SK-N-SH treated with all-trans-retinoic acid at 6 μM for 48 hours (cell line): ENCODE measurements at regions not wholly inside any gene's neighbourhood (a gene's known extent, or its start where the extent isn't known, plus 50 kb on each side); places are given as distances from the start of the nearest gene placed in this dataset.

Experiments used
- ATAC-seq: fragments of 200-7000 bp; cut with Tn5 transposase; 3 replicates; pipeline ENCODE4 v1.9.1; 2020; ENCODE audit warnings: mild to moderate bottlenecking, moderate library complexity
- ARNTL ChIP-seq: fragments of 450-650 bp; formaldehyde crosslinking; IDR thresholded peaks from 2 replicates; pipeline ENCODE4 v1.5.0; 2020; ENCODE audit warnings: low read depth, mild to moderate bottlenecking, moderate library complexity, borderline replicate concordance
- BACH2 ChIP-seq: fragments of 250-450 bp; sonication (Bioruptor Pico); IDR thresholded peaks from 2 replicates; pipeline ENCODE4 v1.9.0; 2021; ENCODE audit warnings: mild to moderate bottlenecking, borderline replicate concordance
- CREB5 ChIP-seq: fragments of 250-450 bp; sonication (Bioruptor Pico); IDR thresholded peaks from 2 replicates; pipeline ENCODE4 v1.5.1; 2020; ENCODE audit warnings: low read depth, mild to moderate bottlenecking, moderate library complexity
- CSDC2 ChIP-seq: fragments of 250-450 bp; sonication (Bioruptor Pico); IDR thresholded peaks from 2 replicates; pipeline ENCODE4 v1.5.0; 2020; ENCODE audit warnings: mild to moderate bottlenecking, moderate library complexity
- CSRNP3 ChIP-seq: fragments of 250-450 bp; sonication (Bioruptor Pico); IDR thresholded peaks from 2 replicates; pipeline ENCODE4 v1.5.1; 2021; ENCODE audit warnings: mild to moderate bottlenecking, moderate library complexity
- ESRRG ChIP-seq: fragments of 250-450 bp; sonication (Bioruptor Pico); IDR thresholded peaks from 2 replicates; pipeline ENCODE4 v1.6.1; 2021; ENCODE audit warnings: mild to moderate bottlenecking
- GLIS3 ChIP-seq: fragments of 250-450 bp; sonication (Bioruptor Pico); IDR thresholded peaks from 2 replicates; pipeline ENCODE4 v1.5.0; 2020; ENCODE audit warnings: mild to moderate bottlenecking, moderate library complexity
- ISL1 ChIP-seq: fragments of 250-450 bp; sonication (Bioruptor Pico); IDR thresholded peaks from 2 replicates; pipeline ENCODE4 v2.1.2; 2022; ENCODE audit warnings: mild to moderate bottlenecking, moderate library complexity
- PATZ1 ChIP-seq: fragments of 250-450 bp; sonication (Bioruptor Pico); IDR thresholded peaks from 2 replicates; pipeline ENCODE4 v1.8.0; 2020; ENCODE audit warnings: mild to moderate bottlenecking, moderate library complexity, borderline replicate concordance
- POU6F1 ChIP-seq: fragments of 250-450 bp; sonication (Bioruptor Pico); IDR thresholded peaks from 2 replicates; pipeline ENCODE4 v1.8.0; 2021; ENCODE audit warnings: low read depth, mild to moderate bottlenecking, moderate library complexity, borderline replicate concordance
- PPARA ChIP-seq: fragments of 250-450 bp; sonication (Bioruptor Pico); IDR thresholded peaks from 2 replicates; pipeline ENCODE4 v1.5.0; 2020; ENCODE audit warnings: mild to moderate bottlenecking, borderline replicate concordance
- RARB ChIP-seq: fragments of 250-450 bp; sonication (Bioruptor Pico); IDR thresholded peaks from 2 replicates; pipeline ENCODE4 v1.8.0; 2021; ENCODE audit warnings: mild to moderate bottlenecking, moderate library complexity
- SNAI2 ChIP-seq: fragments of 250-450 bp; sonication (Bioruptor Pico); IDR thresholded peaks from 2 replicates; pipeline ENCODE4 v1.5.0; 2020; ENCODE audit warnings: mild to moderate bottlenecking, moderate library complexity
- TCF4 ChIP-seq: fragments of 250-450 bp; sonication (Bioruptor Pico); IDR thresholded peaks from 2 replicates; pipeline ENCODE4 v1.8.0; 2021; ENCODE audit warnings: mild to moderate bottlenecking, moderate library complexity, borderline replicate concordance
- TSHZ2 ChIP-seq: fragments of 250-450 bp; sonication (Bioruptor Pico); IDR thresholded peaks from 2 replicates; pipeline ENCODE4 v1.5.0; 2020; ENCODE audit warnings: mild to moderate bottlenecking, moderate library complexity
- ZC3H10 ChIP-seq: fragments of 250-450 bp; sonication (Bioruptor Pico); IDR thresholded peaks from 2 replicates; pipeline ENCODE4 v1.5.1; 2021; ENCODE audit warnings: mild to moderate bottlenecking, moderate library complexity
- ZFP3 ChIP-seq: fragments of 250-450 bp; sonication (Bioruptor Pico); IDR thresholded peaks from 2 replicates; pipeline ENCODE4 v1.5.0; 2020; ENCODE audit warnings: mild to moderate bottlenecking, moderate library complexity
- ZFP30 ChIP-seq: fragments of 450-650 bp; formaldehyde crosslinking; IDR thresholded peaks from 2 replicates; pipeline ENCODE4 v1.5.0; 2022; ENCODE audit warnings: mild to moderate bottlenecking, moderate library complexity
- ZNF565 ChIP-seq: fragments of 450-650 bp; formaldehyde crosslinking; conservative IDR thresholded peaks from 2 replicates; pipeline ENCODE4 v1.5.0; 2020; ENCODE audit warnings: low read depth, mild to moderate bottlenecking, moderate library complexity
- ZNF70 ChIP-seq: fragments of 450-650 bp; formaldehyde crosslinking; IDR thresholded peaks from 2 replicates; pipeline ENCODE4 v1.5.0; 2020; ENCODE audit warnings: mild to moderate bottlenecking, moderate library complexity
- ZNF8 ChIP-seq: fragments of 450-650 bp; formaldehyde crosslinking; IDR thresholded peaks from 2 replicates; pipeline ENCODE4 v1.5.0; 2020; ENCODE audit warnings: mild to moderate bottlenecking, moderate library complexity

GRCh38 chr6:40295251-40295950, 291.8 kb downstream of the LRFN2 start (continued):
- no peak for TF ChIP-seq TSHZ2

GRCh38 chr6:40293460-40294185, 293.5 kb downstream of the LRFN2 start:
- ATAC-seq = no peak
- TF ChIP-seq ZFP30 (CRISPR knock-in tag) = no peak
- no peak for TF ChIP-seq ZC3H10 (CRISPR knock-in tag)
- TF ChIP-seq POU6F1 (CRISPR knock-in tag) = no peak
- TF ChIP-seq ARNTL (CRISPR knock-in tag) = no peak
- TF ChIP-seq CSRNP3 (CRISPR knock-in tag) = no peak
- TF ChIP-seq BACH2 (CRISPR knock-in tag) = no peak
- no peak for TF ChIP-seq CSDC2
- no peak for TF ChIP-seq ZNF8
- TF ChIP-seq ZNF565 (CRISPR knock-in tag) = no peak
- no peak for TF ChIP-seq CREB5 (CRISPR knock-in tag)
- TF ChIP-seq ZFP3 (CRISPR knock-in tag) = no peak
- TF ChIP-seq GLIS3 = no peak
- no peak for TF ChIP-seq ISL1
- TF ChIP-seq RARB = no peak
- TF ChIP-seq TSHZ2 = no peak
- TF ChIP-seq ZNF70 (CRISPR knock-in tag) = no peak
- no peak for TF ChIP-seq TCF4 (CRISPR knock-in tag)
- no peak for TF ChIP-seq PPARA

GRCh38 chr6:40293060-40293459, 294.1 kb downstream of the LRFN2 start:
- ATAC-seq = no peak
- TF ChIP-seq ZFP30 (CRISPR knock-in tag) = no peak
- no peak for TF ChIP-seq GLIS3
- no peak for TF ChIP-seq ESRRG (CRISPR knock-in tag)
- no peak for TF ChIP-seq PATZ1 (CRISPR knock-in tag)
- no peak for TF ChIP-seq RARB
- TF ChIP-seq SNAI2 (CRISPR knock-in tag) = no peak
- no peak for TF ChIP-seq CSRNP3 (CRISPR knock-in tag)
- TF ChIP-seq ZNF70 (CRISPR knock-in tag) = no peak
- no peak for TF ChIP-seq ARNTL (CRISPR knock-in tag)
- no peak for TF ChIP-seq BACH2 (CRISPR knock-in tag)
- TF ChIP-seq ZNF8 = no peak
- TF ChIP-seq POU6F1 (CRISPR knock-in tag) = no peak
- no peak for TF ChIP-seq TCF4 (CRISPR knock-in tag)
